ENCODE measurements at regions not wholly inside any gene's neighbourhood (a gene's known extent, or its start where the extent isn't known, plus 50 kb on each side); places are given as distances from the start of the nearest gene placed in this dataset.

- no peak for DNase-seq
Measured at GRCh38 chr22:48198489-48199459, 1436.3 kb downstream of the TBC1D22A start.

DNA sequence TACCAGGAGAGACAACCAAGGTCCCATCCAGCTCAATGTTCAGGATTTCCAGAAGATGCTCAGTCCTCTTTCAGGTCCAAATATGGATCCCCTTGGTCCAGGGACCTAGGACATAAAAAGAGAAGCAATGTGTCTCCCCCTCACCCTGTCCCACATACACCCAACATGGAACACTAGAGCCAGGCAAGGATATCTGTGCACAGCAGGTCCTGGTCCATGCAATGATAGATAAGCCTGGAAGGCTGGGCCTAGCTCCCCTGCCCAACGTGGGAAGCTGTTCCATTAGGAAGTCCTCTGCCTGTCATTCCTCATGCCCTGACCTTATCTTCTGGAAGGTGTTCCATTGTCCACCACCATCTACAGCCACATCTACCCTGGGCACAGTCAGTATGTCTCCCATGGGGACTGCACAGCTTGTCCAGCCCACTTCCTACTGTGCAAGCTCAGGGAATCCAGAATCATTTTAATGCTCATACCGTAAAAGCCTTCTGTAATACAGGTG lies 1434.8 kb downstream of the TBC1D22A start:
- DNase-seq: no peak

DNA sequence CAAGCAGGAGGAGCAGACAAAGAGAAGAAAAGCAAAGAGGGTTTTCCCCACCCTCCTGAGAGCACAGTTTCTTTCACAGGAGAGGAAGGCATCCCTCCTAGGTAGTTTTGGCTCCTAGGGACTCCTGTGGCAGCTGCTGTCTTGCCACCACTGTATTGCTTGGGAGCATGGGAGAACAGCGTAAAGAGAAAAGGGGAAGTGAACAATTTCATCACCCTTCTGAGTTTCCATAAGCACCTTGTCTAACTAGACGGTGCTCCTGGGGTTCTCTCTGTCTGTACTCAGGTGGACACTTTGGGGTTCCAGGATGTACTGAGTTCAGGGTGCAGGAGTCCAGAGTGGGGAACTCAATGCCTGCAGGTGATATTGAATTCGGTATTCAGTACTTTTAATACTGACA lies 1430.5 kb downstream of the TBC1D22A start:
- no peak for DNase-seq

DNA sequence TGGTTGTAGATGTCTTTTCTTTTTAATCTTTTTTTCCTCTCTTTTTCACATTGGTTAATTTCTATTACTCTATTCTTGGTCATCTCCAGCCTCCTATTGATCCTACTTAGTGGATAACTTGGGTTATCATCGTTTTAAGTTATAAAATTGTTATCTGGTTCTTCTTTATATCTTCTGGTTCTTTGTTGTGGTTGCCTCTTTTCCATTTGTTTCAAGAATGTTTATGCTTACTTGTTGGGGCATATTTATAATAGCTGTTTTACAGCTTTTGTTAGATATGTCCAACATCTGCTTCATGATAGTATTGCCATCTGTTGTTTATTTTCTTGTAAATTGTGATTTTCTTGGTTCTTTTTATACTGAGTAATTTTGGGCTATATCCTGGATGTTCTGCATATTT lies 1429.6 kb downstream of the TBC1D22A start:
- DNase-seq: no peak

DNA sequence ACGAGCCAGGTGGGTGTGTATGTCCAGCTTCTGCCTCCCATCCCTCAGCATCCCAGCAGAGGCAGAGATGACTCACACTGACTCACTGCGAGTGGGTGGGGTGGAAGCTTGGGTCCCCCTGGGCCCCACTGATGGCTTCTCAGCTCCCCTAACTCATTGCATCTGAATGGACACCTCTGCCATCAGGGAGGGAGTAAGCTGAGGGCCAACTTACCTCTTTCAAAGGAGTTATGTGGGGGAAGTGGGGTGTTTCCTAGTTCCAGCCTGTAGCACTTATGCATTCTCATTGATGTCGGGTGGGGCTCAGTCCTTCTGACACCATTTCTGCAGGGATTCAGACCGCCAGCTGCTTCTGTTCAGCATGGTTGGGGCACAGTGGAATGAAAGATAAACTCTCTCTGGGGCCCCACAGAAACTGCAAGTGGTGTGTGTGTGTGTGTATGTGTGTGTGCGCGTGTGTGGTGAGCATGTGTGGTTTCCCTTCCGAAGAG lies 1425.8 kb downstream of the TBC1D22A start:
- no peak for DNase-seq

DNA sequence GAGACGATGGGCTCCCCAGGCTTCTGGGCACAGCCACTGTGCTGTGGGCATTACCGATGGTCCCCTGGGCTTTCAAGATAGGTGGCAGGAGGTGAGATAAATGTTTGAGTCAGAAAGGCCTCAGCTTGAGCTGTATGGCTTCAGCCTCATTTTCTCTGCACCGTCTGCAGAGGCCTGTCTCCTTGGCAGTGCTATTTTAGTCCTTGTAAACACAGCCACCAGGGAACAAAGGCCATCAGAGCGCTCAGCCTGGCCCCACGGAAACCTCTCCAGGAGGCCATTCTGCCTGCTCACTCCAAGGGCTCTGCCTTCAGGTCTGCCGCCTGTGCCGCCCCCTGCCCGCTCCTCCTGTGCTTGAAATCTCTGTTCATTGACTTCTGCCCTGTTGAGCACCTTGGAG lies 1424.9 kb downstream of the TBC1D22A start:
- no peak for DNase-seq

GRCh38 chr22:48186146-48186790 lies 1423.8 kb downstream of the TBC1D22A start:
- no peak for DNase-seq

DNA sequence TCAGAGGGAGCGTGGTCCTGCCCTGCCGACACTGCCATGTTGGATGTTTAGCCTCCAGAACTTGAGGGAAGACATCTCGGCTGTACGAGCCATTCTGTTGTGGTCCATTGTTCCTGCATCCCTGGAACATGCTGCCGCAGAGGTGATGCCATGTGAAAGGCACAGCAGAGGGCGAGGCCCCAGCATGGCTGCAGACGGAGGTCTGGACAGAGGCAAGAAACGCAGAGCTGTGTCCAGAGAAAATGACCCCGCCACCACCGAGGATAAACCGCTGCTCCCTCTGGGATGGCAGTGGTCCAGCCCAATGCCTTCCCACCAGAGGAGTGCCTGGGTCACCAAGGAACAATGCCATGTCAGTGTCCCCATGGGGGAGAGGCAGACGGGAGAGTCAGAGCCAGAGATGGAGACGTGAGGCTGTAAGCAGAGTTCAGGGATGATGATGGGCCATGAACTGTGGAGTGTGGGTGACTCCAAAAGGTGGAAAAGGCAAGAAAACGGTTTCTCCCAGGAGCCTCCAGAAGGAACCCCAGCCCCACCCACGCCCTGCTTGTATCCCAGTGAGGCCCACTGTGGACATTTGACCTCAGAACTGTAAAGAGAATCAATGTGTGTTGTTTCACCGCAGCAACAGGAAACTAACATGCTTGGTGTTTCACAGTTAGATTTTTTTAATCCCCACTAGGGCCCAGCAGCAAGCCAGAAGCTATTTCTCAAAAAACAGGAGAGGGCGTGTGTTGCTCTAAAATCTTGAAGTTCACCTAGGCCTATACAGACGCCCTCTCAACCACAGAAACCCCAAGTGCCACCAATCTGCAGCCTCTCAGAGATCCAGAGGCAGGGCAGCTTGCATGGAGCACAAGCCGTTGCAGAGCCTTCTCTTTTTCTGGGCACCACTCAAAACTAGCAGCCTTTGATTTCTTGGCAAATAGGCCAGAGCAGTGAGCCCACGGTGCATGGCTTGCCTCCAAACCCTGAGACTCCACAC lies 1422.9 kb downstream of the TBC1D22A start:
- DNase-seq: no peak

DNA sequence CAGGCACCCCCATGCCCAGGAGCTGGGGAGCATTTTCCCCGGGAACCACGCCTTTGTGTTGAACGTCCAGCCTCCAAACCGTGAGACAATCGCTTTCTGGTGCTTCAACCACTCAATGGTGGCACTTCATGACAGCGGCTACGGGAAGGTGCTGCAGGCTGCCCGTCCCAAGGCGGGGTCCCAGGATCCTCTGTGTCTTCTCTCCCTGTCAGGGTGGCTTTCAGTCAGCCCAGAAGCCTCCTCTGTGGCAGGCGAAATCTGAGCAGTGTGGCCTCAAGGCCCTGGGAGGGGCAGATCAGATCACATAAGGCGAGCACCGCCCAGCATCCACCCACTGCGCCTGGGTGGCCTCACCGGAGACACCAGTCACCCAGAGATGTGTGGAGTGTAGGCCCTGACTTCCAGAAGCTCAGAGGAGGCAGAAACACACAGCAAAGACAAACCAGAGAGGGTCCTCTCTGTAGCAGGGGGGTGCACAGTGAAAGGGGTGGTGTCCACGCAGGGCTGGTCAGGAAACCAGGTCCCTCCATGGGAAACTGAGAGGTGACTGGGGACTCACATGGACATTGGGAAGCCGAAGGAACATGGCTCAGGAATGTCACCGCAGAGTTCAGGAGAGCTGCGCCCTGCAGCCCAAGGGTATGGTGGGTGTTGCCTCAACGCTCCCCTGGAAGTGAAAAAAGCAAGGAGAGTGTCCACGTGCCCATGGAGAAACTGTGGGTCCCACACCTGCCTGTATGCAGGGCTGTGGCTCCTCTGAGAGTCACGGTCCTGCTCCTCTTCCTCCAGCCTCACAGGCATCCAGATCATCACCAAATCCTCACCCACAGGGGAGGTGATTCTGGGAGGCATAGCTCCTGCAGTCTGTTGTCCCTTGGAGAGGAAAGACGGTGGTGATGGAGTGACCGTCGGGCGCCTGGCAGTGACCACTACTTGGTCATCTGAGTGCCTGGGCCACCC lies 1420.7 kb downstream of the TBC1D22A start:
- DNase-seq: no peak

DNA sequence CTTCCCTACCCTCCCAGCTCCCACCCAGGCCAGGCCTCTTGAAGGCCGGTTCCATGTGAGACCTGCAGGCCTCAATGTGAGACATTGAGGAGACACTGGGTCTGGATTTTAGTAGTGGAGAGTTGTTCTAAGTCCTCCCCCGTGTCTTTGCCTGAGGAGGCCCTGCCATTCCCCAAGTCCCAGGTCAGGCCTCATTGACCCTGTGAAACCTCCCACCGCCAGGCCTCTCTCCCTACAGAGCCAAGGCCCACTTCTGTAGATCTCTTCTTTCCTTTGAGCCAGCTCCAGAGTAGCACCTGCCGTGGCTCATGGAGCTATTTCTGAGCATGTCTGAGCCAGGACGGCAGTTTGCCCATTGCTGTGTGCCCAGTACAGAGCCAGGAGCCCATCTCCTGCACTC lies 1419.6 kb downstream of the TBC1D22A start:
- DNase-seq: no peak

GRCh38 chr22:48181263-48181955 lies 1419.0 kb downstream of the TBC1D22A start:
- no peak for DNase-seq

DNA sequence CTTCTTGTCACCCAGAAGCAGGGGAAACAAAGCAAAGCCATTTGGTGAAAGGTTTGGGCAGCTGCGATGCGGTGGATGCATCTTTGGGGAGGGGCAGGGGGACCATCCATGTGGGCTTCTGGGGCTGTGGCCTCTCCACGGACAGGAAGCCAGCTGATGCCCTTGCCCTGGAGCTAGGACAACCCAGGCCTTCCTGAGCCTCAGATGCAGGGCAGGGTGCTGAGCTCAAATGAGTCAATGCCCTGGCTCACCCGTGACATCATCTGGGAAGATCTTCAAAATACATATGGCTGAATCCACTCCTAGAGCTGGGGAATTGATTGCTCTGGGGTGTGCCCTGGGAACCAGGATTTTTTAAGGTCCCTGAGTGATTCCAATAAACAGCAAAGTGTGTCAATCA lies 1418.2 kb downstream of the TBC1D22A start:
- DNase-seq: no peak

DNA sequence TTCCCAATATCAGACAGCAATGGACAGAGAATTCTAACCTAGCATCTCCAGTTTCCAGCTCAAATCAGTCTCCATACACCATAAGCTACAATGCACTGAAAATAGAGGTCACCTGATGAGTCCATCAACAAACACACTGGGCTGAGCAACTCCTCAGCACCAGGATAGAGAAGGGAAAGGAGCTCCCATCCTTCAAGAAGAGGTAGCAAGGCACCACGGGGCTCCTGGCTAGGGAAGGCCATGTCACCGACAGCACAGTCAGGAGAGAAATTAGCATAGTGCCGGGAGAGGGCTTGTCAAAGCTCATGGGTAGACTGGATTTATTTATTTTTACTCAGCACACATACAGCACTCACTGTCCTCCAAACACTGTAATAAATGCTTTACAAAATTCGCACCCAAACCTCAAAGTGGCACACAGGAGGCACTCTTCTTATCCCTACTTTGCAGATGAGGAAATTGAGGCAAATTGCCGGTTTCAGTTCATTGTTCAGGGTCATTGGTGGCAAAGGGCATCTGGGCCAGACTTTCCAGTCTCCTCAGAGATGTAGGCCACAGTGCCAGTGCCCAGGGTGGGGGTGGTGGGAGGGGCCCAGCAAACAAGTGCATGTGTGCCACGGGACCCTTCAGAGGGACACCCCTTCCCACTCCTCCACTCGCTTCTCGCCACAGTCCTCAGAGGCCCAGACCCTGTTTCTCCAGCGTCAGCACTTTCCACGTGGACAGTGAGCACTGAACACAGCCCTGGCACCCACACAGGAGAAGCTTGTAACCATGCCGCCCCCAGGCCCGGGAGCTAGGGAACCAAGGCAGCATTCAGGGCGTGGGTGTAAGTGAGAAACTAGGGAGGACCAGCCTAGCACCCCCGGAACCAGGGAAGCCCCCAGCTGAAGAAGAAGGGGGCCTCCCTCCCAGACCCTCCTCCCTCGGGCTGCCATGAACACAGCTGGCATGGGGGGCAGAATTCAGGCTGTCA lies 1417.4 kb downstream of the TBC1D22A start:
- DNase-seq: no peak

- DNase-seq: no peak
Measured at GRCh38 chr22:48178536-48178935, 1416.1 kb downstream of the TBC1D22A start.

DNA sequence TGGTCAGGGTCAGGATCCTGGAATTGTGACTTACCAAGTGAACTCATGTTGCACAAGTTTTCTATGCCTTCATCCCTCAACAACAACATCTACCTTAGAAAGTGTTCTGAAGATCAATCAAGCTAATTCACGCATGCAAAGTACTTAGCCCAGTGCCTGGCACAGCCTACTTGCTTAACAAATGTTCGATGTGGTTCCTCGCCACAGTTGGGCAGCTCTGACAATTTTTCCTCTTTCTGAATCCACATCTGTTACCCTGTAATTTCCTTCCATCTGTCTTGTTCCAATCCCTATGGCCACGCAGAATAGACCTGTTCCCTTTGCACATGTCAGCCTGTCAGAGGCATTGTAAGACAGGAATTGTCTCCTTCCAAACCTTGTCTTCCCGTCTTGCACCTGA lies 1415.2 kb downstream of the TBC1D22A start:
- DNase-seq: no peak

- no peak for DNase-seq
Measured at GRCh38 chr22:48175721-48176120, 1413.3 kb downstream of the TBC1D22A start.

DNA sequence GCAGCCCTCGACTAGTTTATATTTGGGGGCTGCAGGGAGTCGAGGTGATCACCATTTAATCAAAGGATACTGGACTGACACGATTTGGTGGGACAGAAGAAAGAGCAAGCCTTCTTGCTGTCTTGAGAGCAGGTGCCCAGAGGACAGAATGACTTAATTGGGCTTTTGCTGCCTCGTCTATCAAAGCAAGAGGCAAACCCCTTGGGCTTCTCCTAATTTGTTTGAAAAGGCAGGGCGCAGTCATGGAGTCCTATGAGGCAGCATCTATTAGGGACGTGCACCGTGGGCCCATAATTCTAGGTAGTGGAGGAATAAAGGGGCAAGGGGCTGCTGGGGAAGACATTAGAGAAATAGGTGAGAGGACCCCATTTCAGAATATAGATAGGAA lies 1411.3 kb downstream of the TBC1D22A start:
- DNase-seq: no peak

DNA sequence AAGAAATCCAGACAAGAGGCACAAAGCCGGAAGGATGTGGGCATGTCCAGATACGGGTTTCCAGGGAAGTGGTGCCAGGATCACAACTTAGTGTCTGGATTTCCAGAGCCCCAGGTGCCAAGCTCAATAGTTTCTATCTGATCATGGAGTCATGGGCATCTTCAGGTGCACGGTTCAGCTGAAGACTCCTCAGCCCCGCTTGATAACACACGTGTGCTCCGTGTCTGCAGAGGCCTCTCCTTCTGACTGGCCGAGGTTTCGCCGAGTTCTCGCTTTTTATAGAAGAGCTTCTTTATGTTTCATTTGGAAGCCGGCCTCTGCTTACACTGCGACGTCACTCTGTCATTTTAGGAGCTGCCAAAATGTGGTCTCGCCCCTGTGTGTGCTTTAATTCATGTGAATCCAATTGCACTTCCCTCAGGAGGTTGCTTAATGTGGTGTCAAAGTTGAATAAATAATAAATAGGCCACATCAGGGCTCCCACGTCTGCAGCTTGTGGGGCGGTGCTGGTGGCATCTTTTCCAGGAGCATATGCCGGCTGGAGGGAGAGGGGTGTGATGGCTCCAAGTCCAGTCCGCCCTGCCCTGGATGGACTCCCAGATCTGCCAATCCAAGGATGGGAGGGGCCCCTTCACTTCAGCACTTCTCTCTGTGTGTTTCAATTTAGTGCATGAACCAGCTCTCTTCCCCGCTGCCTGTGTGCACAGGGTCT lies 1410.8 kb downstream of the TBC1D22A start:
- no peak for DNase-seq

DNA sequence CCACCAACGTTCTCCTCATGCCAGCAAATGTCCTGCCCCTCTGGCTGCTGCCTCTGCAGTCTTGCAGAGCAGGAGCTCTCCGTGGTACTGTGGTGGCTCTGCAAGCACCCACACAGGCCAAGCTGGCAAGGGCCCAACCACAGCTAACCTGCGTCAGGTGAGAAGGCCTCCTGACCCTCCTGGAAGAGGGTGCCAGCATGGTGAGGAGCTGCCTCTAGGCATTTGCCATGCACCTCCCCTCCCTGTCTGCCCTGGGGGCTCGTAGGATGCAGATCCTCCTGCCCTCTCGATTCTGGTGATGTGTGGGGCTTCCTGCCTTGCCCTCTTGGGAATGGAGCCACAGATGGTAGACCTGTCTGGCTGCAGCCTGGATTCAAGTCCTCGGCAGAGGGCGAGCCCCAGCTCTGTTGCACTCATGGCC lies 1408.8 kb downstream of the TBC1D22A start:
- no peak for DNase-seq

Data from EL (cell line).